ENCODE measurements at regions not wholly inside any gene's neighbourhood (a gene's known extent, or its start where the extent isn't known, plus 50 kb on each side); places are given as distances from the start of the nearest gene placed in this dataset.
"Not testable (repeated sequence)": the region's sequence is repeated elsewhere in the genome, so short reads cannot be mapped to it uniquely, and the experiment has no call there.

GRCh38 chr3:125918024-125918423, 51.0 kb upstream of the ROPN1B start:
- not testable (repeated sequence) for TF ChIP-seq CTCF (conservative IDR thresholded peaks at IDR 0.05); ZFX (IDR thresholded peaks at IDR 0.05)
